ENCODE measurements at regions not wholly inside any gene's neighbourhood (a gene's known extent, or its start where the extent isn't known, plus 50 kb on each side); places are given as distances from the start of the nearest gene placed in this dataset.

DNA sequence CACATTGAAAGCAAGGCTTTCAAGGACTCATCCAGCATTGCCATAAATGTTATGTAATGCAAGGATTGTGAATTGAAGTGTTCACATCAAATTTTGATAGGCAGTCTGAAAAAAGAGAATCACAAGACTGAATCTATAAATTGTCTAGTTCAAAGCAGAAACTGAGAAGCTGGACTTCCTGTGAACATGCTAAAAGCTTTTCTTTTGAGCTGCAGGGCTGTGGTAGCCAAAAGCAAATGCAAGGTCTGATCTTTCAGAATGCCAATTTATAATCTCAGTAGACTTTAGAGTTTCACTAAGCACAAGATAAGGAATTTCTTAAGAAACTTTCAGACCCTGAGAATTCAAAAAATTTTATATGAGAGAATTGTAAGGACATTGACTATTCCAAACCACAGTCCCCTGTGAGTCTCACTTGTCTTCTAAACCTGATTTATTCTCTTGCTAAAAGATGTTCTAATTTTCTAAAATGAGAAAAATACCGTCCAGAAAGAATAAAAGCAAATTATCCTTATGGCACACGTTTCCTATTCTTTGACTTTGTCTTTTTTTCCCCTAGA is 1700.3 kb downstream of the OTOL1 start:
- TF ChIP-seq, protein P1, sequence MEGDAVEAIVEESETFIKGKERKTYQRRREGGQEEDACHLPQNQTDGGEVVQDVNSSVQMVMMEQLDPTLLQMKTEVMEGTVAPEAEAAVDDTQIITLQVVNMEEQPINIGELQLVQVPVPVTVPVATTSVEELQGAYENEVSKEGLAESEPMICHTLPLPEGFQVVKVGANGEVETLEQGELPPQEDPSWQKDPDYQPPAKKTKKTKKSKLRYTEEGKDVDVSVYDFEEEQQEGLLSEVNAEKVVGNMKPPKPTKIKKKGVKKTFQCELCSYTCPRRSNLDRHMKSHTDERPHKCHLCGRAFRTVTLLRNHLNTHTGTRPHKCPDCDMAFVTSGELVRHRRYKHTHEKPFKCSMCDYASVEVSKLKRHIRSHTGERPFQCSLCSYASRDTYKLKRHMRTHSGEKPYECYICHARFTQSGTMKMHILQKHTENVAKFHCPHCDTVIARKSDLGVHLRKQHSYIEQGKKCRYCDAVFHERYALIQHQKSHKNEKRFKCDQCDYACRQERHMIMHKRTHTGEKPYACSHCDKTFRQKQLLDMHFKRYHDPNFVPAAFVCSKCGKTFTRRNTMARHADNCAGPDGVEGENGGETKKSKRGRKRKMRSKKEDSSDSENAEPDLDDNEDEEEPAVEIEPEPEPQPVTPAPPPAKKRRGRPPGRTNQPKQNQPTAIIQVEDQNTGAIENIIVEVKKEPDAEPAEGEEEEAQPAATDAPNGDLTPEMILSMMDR (IDR thresholded peaks at IDR 0.05), result no peak
- TF ChIP-seq, protein P2, sequence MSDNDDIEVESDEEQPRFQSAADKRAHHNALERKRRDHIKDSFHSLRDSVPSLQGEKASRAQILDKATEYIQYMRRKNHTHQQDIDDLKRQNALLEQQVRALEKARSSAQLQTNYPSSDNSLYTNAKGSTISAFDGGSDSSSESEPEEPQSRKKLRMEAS (IDR thresholded peaks at IDR 0.05; ENCODE audit: low read depth), result no peak
- TF ChIP-seq RAD21 (IDR thresholded peaks at IDR 0.05; ENCODE audit: low read length), result no peak
- TF ChIP-seq, protein P3, sequence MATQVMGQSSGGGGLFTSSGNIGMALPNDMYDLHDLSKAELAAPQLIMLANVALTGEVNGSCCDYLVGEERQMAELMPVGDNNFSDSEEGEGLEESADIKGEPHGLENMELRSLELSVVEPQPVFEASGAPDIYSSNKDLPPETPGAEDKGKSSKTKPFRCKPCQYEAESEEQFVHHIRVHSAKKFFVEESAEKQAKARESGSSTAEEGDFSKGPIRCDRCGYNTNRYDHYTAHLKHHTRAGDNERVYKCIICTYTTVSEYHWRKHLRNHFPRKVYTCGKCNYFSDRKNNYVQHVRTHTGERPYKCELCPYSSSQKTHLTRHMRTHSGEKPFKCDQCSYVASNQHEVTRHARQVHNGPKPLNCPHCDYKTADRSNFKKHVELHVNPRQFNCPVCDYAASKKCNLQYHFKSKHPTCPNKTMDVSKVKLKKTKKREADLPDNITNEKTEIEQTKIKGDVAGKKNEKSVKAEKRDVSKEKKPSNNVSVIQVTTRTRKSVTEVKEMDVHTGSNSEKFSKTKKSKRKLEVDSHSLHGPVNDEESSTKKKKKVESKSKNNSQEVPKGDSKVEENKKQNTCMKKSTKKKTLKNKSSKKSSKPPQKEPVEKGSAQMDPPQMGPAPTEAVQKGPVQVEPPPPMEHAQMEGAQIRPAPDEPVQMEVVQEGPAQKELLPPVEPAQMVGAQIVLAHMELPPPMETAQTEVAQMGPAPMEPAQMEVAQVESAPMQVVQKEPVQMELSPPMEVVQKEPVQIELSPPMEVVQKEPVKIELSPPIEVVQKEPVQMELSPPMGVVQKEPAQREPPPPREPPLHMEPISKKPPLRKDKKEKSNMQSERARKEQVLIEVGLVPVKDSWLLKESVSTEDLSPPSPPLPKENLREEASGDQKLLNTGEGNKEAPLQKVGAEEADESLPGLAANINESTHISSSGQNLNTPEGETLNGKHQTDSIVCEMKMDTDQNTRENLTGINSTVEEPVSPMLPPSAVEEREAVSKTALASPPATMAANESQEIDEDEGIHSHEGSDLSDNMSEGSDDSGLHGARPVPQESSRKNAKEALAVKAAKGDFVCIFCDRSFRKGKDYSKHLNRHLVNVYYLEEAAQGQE (IDR thresholded peaks at IDR 0.05; ENCODE audit: low read depth, low read length), result no peak

Measured in SK-N-SH (cell line).